Endothelial cell (in vitro differentiated cells): ENCODE measurements at regions not wholly inside any gene's neighbourhood (a gene's known extent, or its start where the extent isn't known, plus 50 kb on each side); places are given as distances from the start of the nearest gene placed in this dataset.
"Not testable (repeated sequence)": the region's sequence is repeated elsewhere in the genome, so short reads cannot be mapped to it uniquely, and the experiment has no call there.

ENCODE experiments used
- DNase-seq: peaks from one replicate; pipeline ENCODE4 v3.0.0; 2021; ENCODE audit warnings: low spot score
- H3K27ac Mint-ChIP-seq: one replicate; pipeline ENCODE4 v1.8.0; 2021; ENCODE audit warnings: mixed read lengths, inconsistent platforms; ENCODE audit not compliant: unreplicated experiment
- H3K27me3 Mint-ChIP-seq: one replicate; pipeline ENCODE4 v1.8.0; 2021; ENCODE audit warnings: mild to moderate bottlenecking, moderate library complexity, mixed read lengths, inconsistent platforms; ENCODE audit not compliant: unreplicated experiment
- H3K36me3 Mint-ChIP-seq: one replicate; pipeline ENCODE4 v1.8.0; 2021; ENCODE audit warnings: mild to moderate bottlenecking, low read depth, mixed read lengths, inconsistent platforms; ENCODE audit not compliant: unreplicated experiment
- H3K4me1 Mint-ChIP-seq: one replicate; pipeline ENCODE4 v1.8.0; 2021; ENCODE audit warnings: mild to moderate bottlenecking, mixed read lengths, inconsistent platforms; ENCODE audit not compliant: unreplicated experiment
- H3K4me3 Mint-ChIP-seq: one replicate; pipeline ENCODE4 v1.8.0; 2021; ENCODE audit warnings: mild to moderate bottlenecking, mixed read lengths, inconsistent platforms; ENCODE audit not compliant: unreplicated experiment
- H3K9me3 Mint-ChIP-seq: one replicate; pipeline ENCODE4 v1.8.0; 2021; ENCODE audit warnings: mixed read lengths, inconsistent platforms; ENCODE audit not compliant: unreplicated experiment
- CTCF ChIP-seq: fragments of 200-600 bp; sonication (generic); IDR thresholded peaks from one replicate; pipeline ENCODE4 v1.5.0; 2021; ENCODE audit warnings: antibody characterized with exemption; ENCODE audit not compliant: unreplicated experiment

- no peaks in the 10 kb centered on the region for H3K27me3 Mint-ChIP-seq
- no peaks in the 10 kb centered on the region for H3K9me3 Mint-ChIP-seq
- H3K36me3 Mint-ChIP-seq: peaks cover 4% of the 10 kb centered on the region
- DNase-seq: no peak
- H3K27ac Mint-ChIP-seq: no peak overlapping the region
- no peak overlapping the region for H3K4me3 Mint-ChIP-seq
- H3K4me1 Mint-ChIP-seq: no peaks in the 10 kb centered on the region
- no peak for TF ChIP-seq CTCF
These were observed 113.2 kb upstream of the ZSWIM2 start for GRCh38 chr2:186962085-186962747.

- DNase-seq, H3K4me3 Mint-ChIP-seq, H3K9me3 Mint-ChIP-seq, H3K36me3 Mint-ChIP-seq, H3K4me1 Mint-ChIP-seq, H3K27ac Mint-ChIP-seq, H3K27me3 Mint-ChIP-seq: not testable (repeated sequence)
These were observed 111.3 kb upstream of the ZSWIM2 start for GRCh38 chr2:186960241-186960640.

GRCh38 chr2:186959486-186959885 is 110.5 kb upstream of the ZSWIM2 start:
- no peaks in the 10 kb centered on the region for H3K9me3 Mint-ChIP-seq
- DNase-seq: no peak
- no peak overlapping the region for H3K27ac Mint-ChIP-seq
- H3K36me3 Mint-ChIP-seq: peaks cover 4% of the 10 kb centered on the region
- H3K4me3 Mint-ChIP-seq: no peak overlapping the region
- TF ChIP-seq CTCF: no peak
- H3K27me3 Mint-ChIP-seq: no peaks in the 10 kb centered on the region
- H3K4me1 Mint-ChIP-seq: no peaks in the 10 kb centered on the region

- Mint-ChIP-seq H3K27ac (no peak overlapping the region), H3K36me3 (no peaks in the 10 kb centered on the region), H3K4me3 (no peak overlapping the region), H3K4me1 (peaks cover 6% of the 10 kb centered on the region), H3K9me3 (no peaks in the 10 kb centered on the region), H3K27me3 (no peaks in the 10 kb centered on the region)
- DNase-seq: no peak
- TF ChIP-seq CTCF: no peak
These were observed 101.7 kb upstream of the ZSWIM2 start for GRCh38 chr2:186950694-186951093.

GRCh38 chr2:186949726-186950256 is 100.8 kb upstream of the ZSWIM2 start:
- Mint-ChIP-seq H3K4me3 (no peak overlapping the region), H3K4me1 (peaks cover 6% of the 10 kb centered on the region), H3K36me3 (no peaks in the 10 kb centered on the region), H3K27me3 (no peaks in the 10 kb centered on the region), H3K9me3 (no peaks in the 10 kb centered on the region), H3K27ac (no peak overlapping the region)
- DNase-seq: no peak
- no peak for TF ChIP-seq CTCF
